Activated CD4-positive, alpha-beta T cell treated with anti-CD3 and anti-CD28 coated beads, Interleukin-2, Interleukin-4, amounts not matched to agents 100 ng/mL and 50 ng/mL, durations not matched to agents 16 hours and 8 hours (primary cell): ENCODE measurements at regions not wholly inside any gene's neighbourhood (a gene's known extent, or its start where the extent isn't known, plus 50 kb on each side); places are given as distances from the start of the nearest gene placed in this dataset.
"Not testable (repeated sequence)": the region's sequence is repeated elsewhere in the genome, so short reads cannot be mapped to it uniquely, and the experiment has no call there.

Experiments used
- DNase-seq: peaks from one replicate; pipeline ENCODE4 v3.0.0-alpha.2; 2020; ENCODE audit warnings: low spot score

DNA sequence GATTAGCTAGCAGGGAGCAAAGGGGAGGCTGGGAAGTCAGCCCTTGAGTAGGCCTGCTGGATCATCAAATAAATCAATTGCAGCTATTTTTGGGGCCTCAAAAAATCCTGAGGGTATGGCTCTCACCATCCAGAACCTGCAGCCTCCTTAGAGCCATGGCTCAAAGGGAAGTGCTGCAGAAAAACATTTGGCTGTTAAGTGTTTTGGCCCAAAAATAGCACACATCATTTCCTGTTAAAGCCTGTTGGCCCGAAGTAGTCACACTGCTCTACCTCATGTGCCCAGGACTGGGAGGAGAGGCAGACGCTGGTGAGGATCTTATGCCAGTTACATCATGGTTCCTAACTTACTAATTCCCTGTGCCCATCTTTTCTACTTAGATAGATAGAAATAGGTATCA is 176.8 kb upstream of the PLGLB1 start:
- not testable (repeated sequence) for DNase-seq

- DNase-seq = not testable (repeated sequence)
Observed at GRCh38 chr2:87199228-87199627, 177.6 kb upstream of the PLGLB1 start.

GRCh38 chr2:87204569-87205147 is 183.0 kb upstream of the PLGLB1 start:
- not testable (repeated sequence) for DNase-seq

- DNase-seq = not testable (repeated sequence)
Observed at GRCh38 chr2:87212938-87213337, 191.3 kb upstream of the PLGLB1 start.

DNA sequence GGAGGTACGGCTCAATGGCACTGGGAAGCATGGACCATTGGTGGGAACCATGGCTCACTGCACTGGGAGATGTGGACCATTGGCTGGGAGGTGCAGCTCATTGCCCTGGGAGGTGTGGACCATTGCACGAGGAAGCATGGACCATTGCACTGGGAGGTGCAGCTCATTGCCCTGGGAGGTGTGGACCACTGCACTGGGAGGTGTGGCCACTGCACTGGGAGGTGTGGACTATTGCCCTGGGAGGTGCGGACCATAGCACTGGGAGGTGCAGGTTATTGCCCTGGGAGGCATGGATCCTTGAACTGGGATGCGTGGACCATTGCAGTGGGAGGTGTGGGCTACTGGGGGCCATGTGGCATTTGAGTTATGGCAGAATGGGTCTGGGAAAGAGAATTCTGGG is 195.4 kb upstream of the PLGLB1 start:
- not testable (repeated sequence) for DNase-seq

GRCh38 chr2:87217741-87218410 is 196.2 kb upstream of the PLGLB1 start:
- DNase-seq = not testable (repeated sequence)

- DNase-seq = not testable (repeated sequence)
Observed at GRCh38 chr2:87220651-87221050, 199.0 kb upstream of the PLGLB1 start.

DNA sequence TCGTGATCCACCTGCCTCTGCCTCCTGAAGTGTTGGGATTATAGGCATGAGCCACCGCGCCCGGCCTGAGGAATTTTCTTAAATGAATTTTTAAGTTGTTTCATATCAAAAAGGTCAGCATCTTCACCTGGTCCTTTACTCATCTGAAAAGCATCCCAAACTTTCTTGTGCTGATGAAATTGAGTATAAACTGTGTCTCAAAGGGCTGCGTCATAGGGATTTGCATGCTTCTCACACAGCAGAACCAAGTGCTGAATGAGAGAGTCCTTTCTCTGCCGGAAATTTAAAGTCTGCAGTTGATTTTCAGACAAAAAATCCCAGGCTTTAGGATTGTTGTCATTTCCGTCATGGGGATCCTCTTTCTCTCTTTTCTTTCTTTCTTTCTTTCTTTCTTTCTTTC is 200.5 kb upstream of the PLGLB1 start:
- not testable (repeated sequence) for DNase-seq

DNA sequence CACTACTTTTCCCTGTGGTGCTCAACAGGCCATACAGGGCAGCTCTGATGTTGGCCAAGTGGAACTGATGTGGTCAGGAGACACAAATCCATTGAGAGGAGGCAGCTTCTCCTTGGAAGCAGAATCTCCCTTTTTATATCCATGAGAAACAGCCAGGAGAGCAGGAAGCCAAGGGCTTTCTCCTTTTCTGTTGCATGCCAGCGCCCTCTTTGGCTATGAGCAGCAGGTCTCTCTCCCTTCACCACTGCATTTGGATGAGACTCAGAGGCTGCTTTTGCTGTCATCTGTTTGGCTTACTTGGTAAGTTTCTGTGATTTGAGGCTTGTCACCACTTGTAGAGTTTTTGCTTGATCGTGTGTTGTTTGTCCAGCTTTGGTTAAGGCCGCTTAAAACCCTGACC is 202.2 kb upstream of the PLGLB1 start:
- not testable (repeated sequence) for DNase-seq

GRCh38 chr2:87229091-87229689 is 207.5 kb upstream of the PLGLB1 start:
- DNase-seq = not testable (repeated sequence)

- not testable (repeated sequence) for DNase-seq
Observed at GRCh38 chr2:87229964-87230363, 208.3 kb upstream of the PLGLB1 start.

DNA sequence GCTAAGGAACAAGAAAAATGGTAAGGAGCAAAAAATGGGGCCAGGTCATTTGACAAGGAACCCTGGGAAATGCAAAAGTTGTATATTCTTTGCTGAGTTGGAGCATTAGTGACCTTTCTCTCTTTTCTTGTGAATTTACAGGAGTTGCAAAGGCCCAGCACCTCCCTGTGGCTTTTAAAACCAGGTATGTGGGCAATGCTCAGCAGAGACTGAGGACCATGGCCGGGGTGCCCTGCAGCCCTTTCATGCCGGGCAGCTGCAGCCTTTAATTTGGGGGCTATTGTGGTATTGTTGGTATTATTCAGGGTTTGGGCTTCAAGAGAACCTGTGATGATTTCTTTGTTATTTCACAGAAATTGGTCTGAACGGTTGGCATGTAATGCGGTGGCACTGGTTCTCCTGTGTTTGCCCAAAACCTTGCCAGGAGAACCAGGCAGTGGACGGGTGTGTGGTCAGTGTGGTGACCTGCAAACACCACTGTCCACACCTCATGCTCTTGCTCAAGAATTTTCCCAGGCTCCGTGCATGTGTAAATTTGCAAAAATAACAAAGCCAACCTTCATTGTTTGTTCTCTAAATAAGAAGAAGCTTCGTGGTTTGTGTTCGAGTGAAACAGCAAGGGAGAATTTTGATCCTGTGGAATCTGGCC is 213.8 kb upstream of the PLGLB1 start:
- DNase-seq = not testable (repeated sequence)

GRCh38 chr2:87237570-87238336 is 216.1 kb upstream of the PLGLB1 start:
- DNase-seq = peak; percentile 19

DNA sequence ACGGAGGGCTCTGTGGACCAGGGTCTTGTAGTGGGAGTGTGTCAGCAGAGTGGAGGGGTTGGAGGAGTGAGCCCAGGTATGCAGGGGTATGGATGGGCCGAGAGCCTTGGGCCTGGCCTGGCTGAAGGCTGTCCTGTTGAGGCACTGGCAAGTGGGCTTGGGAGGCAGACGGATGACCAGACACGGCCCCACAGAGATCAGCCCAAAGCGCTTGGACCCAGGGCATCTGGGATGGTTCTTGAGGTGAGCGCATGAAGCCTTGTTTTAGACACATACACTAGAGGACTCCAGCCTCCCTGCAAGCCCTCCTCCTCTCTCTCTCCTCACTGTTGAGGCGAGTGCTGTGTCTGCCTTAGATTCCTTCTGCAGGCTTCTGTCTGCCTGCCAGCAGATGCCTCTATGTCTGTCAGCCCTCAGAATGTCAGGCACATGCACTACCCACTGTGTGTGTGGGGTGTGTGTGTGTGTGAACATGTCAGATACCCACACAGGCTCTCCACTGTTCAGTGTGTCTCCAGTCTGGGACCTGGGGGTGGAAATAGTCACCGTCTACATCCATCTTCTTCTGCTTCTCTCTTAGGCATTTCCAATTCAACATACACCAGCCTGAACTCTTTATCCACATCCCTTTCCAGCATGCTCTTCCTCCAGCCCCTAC is 218.0 kb upstream of the PLGLB1 start:
- DNase-seq = not testable (repeated sequence)

- not testable (repeated sequence) for DNase-seq
Observed at GRCh38 chr2:87246066-87246717, 224.5 kb upstream of the PLGLB1 start.

DNA sequence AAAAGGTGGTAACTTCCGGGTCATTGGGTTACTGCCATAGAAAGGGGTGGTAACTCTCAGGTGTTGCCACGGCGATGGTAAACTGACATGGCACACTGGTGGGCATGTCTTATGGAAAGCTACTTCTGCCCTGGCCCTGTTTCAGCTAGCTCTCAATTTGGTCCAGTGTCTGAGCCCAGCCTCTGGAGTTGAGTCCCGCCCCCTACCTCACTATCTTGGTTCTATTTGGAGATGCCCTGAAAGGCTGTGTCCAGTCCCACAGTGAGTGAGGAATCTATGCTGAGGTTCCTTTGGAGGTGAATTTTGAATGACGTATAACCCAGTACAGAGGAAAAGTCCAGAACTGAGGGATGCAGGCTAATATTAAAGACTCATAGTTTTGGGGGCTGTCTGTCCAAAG is 230.4 kb upstream of the PLGLB1 start:
- DNase-seq = not testable (repeated sequence)

GRCh38 chr2:87254562-87254961 is 232.9 kb upstream of the PLGLB1 start:
- DNase-seq = not testable (repeated sequence)

GRCh38 chr2:87255410-87255809 is 233.8 kb upstream of the PLGLB1 start:
- not testable (repeated sequence) for DNase-seq

GRCh38 chr2:87258887-87259286 is 237.2 kb upstream of the PLGLB1 start:
- DNase-seq = not testable (repeated sequence)

DNA sequence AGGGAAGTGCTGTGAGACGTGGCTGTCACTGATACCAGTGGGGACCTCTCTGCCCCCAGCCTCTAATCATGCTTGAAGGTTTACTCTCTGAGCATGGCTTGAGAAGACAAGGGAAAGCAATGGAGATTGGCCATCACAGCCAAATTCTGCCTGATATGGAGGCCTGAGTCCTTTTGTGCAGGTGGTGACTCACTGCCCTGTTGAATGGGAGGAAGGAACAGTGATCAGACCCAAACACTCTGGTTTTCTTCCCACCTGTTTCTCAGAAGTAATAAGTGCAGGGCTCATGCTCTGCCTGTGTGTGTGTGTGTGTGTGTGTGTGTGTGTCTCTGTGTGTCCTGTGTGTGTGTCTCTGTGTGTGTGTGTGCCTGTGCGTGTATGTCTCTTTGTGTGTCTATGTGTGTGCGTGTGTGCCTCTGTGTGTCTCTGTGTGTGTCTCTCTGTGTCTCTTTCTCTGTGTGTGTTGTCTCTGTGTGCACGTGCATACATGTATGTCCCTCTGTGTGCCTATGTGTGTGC is 240.6 kb upstream of the PLGLB1 start:
- not testable (repeated sequence) for DNase-seq
